D341Med (cell line): ENCODE measurements at regions not wholly inside any gene's neighbourhood (a gene's known extent, or its start where the extent isn't known, plus 50 kb on each side); places are given as distances from the start of the nearest gene placed in this dataset.
"Not testable (repeated sequence)": the region's sequence is repeated elsewhere in the genome, so short reads cannot be mapped to it uniquely, and the experiment has no call there.

Experiments used
- DNase-seq: peaks from one replicate; pipeline ENCODE4 v3.0.0; 2012; ENCODE audit warnings: low spot score

- DNase-seq = no peak
Observed at GRCh38 chr1:68868606-68869005, 371.7 kb upstream of the DEPDC1 start.

GRCh38 chr1:68873144-68873543 is 376.3 kb upstream of the DEPDC1 start:
- no peak for DNase-seq

GRCh38 chr1:68881330-68882194 is 384.7 kb upstream of the DEPDC1 start:
- DNase-seq = not testable (repeated sequence)

GRCh38 chr1:68889471-68889870 is 392.6 kb upstream of the DEPDC1 start:
- DNase-seq = no peak

- no peak for DNase-seq
Observed at GRCh38 chr1:68890736-68891135, 393.9 kb upstream of the DEPDC1 start.

- no peak for DNase-seq
Observed at GRCh38 chr1:68904477-68904876, 407.6 kb upstream of the DEPDC1 start.

- DNase-seq = no peak
Observed at GRCh38 chr1:68906431-68906830, 409.5 kb upstream of the DEPDC1 start.

- DNase-seq = no peak
Observed at GRCh38 chr1:68907491-68907890, 410.6 kb upstream of the DEPDC1 start.

- DNase-seq = no peak
Observed at GRCh38 chr1:68908316-68908715, 411.4 kb upstream of the DEPDC1 start.

- DNase-seq = peak; percentile 16
Observed at GRCh38 chr1:68916221-68916902, 419.5 kb upstream of the DEPDC1 start.

- no peak for DNase-seq
Observed at GRCh38 chr1:68917456-68917855, 420.6 kb upstream of the DEPDC1 start.

GRCh38 chr1:68918563-68918962 is 421.7 kb upstream of the DEPDC1 start:
- DNase-seq = no peak

- no peak for DNase-seq
Observed at GRCh38 chr1:68919075-68919474, 422.2 kb upstream of the DEPDC1 start.

GRCh38 chr1:68923475-68924088 is 426.7 kb upstream of the DEPDC1 start:
- DNase-seq = not testable (repeated sequence)

- DNase-seq = no peak
Observed at GRCh38 chr1:68930101-68930500, 433.2 kb upstream of the DEPDC1 start.

- no peak for DNase-seq
Observed at GRCh38 chr1:68936530-68936929, 439.6 kb upstream of the DEPDC1 start.

GRCh38 chr1:68938051-68938666 is 441.3 kb upstream of the DEPDC1 start:
- DNase-seq = no peak

- DNase-seq = no peak
Observed at GRCh38 chr1:68950036-68950435, 453.2 kb upstream of the DEPDC1 start.

GRCh38 chr1:68953311-68953710 is 456.4 kb upstream of the DEPDC1 start:
- no peak for DNase-seq

GRCh38 chr1:68954841-68955240 is 458.0 kb upstream of the DEPDC1 start:
- DNase-seq = no peak

GRCh38 chr1:68955424-68955823 is 458.5 kb upstream of the DEPDC1 start:
- DNase-seq = peak; percentile 23

- no peak for DNase-seq
Observed at GRCh38 chr1:68958958-68959357, 462.1 kb upstream of the DEPDC1 start.
